Left lung (tissue), 4 donors: ENCODE measurements at regions not wholly inside any gene's neighbourhood (a gene's known extent, or its start where the extent isn't known, plus 50 kb on each side); places are given as distances from the start of the nearest gene placed in this dataset.

Experiments
- ATAC-seq: fragments of 200-7000 bp; cut with Tn5 transposase; one replicate; pipeline ENCODE4 v1.9.1; 2020; ENCODE audit warnings: moderate library complexity
- DNase-seq, 4 donors: peaks; one replicate each; pipeline ENCODE4 v3.0.0-alpha.2; 2013 to 2020
- H3K27ac ChIP-seq, 2 donors: fragments of 200-600 bp; sonication (generic) in 1 of 2; one replicate each; pipeline versions ENCODE4 v1.5.0 to v1.8.0; 2020 to 2021
- H3K27me3 ChIP-seq, 2 donors: fragments of 200-600 bp; sonication (generic) in 1 of 2; one replicate each; pipeline versions ENCODE4 v1.5.0 to v1.8.0; 2020 to 2021
- H3K36me3 ChIP-seq, 2 donors: fragments of 200-600 bp; sonication (generic) in 1 of 2; one replicate each; pipeline versions ENCODE4 v1.5.0 to v1.8.0; 2020 to 2021
- H3K4me1 ChIP-seq, 2 donors: fragments of 200-600 bp; one replicate each; pipeline ENCODE4 v1.8.0; 2021
- H3K4me3 ChIP-seq, 2 donors: fragments of 200-600 bp; sonication (generic) in 1 of 2; one replicate each; pipeline versions ENCODE4 v1.5.0 to v1.8.0; 2020 to 2021; ENCODE audit warnings: mild to moderate bottlenecking in 1 of 2
- H3K9me3 ChIP-seq, 2 donors: fragments of 200-600 bp; sonication (generic) in 1 of 2; one replicate each; pipeline versions ENCODE4 v1.5.0 to v1.8.0; 2020 to 2021
- intact Hi-C, 2 donors: fragments of 100-400 bp; cut with DNase I; formaldehyde crosslinking; loops; one replicate each; pipeline versions ENCODE4 v1.11.2 to v1.14.2; 2022
- TF ChIP-seq, protein P1 (sequence below), 2 donors: fragments of 200-600 bp; sonication (generic) in 1 of 2; IDR thresholded peaks; one replicate each; pipeline versions ENCODE4 v1.5.0 to v1.8.0; 2021; ENCODE audit warnings: antibody characterized with exemption in 2 of 2
- donor health status: DM: no; HTN: yes; CAD: no.
- donor health status: DM: no; HTN: no; CAD: no.

DNA sequence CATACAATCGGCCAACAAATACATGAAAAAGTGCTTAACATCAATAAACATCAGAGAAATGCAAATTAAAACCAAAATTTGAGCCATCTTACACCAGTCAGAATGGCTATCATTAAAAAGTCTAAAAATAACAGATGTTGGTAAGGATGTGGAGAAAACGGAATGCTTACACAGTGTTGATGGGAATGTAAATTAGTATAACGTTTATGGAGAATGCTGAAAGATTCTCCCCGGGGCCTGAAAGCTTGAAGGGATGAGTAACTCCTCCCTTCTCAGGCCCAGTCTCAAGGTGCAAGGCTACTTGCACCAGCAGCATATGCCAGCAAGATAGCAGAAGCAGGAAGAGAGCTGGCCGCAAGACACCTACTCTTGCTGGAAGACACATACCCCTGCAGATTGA, 123.7 kb upstream of the NLGN1 start:
- ATAC-seq = no peak
- Histone ChIP-seq H3K27ac (no peak overlapping the region), H3K4me1 (no peaks in the 10 kb centered on the region), H3K9me3 (peaks cover 0 to 13% of the 10 kb centered on the region in 2 donors), H3K4me3 (no peak overlapping the region), H3K36me3 (no peaks in the 10 kb centered on the region), H3K27me3 (no peaks in the 10 kb centered on the region)
- TF ChIP-seq, protein P1, sequence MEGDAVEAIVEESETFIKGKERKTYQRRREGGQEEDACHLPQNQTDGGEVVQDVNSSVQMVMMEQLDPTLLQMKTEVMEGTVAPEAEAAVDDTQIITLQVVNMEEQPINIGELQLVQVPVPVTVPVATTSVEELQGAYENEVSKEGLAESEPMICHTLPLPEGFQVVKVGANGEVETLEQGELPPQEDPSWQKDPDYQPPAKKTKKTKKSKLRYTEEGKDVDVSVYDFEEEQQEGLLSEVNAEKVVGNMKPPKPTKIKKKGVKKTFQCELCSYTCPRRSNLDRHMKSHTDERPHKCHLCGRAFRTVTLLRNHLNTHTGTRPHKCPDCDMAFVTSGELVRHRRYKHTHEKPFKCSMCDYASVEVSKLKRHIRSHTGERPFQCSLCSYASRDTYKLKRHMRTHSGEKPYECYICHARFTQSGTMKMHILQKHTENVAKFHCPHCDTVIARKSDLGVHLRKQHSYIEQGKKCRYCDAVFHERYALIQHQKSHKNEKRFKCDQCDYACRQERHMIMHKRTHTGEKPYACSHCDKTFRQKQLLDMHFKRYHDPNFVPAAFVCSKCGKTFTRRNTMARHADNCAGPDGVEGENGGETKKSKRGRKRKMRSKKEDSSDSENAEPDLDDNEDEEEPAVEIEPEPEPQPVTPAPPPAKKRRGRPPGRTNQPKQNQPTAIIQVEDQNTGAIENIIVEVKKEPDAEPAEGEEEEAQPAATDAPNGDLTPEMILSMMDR (IDR thresholded peaks at IDR 0.05) = no peak
- intact Hi-C loops = no loop called here
- DNase-seq = no peak

DNA sequence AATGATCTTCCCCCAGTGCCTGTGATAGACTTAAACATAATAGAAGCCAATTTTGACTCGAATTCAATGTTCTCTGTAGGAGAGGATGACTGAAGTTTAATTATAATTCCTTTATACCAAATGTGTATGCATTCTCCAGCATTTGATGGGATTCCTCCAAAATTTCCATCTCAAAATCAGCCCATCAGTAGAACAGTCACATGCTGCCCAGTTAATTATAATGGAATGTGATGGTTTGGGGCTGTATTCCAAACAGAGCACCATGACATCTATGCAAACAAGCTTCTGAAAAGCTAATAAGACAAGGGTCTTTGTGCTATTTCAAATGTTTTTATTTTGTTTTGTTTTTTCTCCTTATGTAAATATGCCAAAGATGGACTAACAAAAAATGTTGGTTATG, 127.7 kb upstream of the SPATA16 start:
- no peak overlapping the region for H3K27ac ChIP-seq
- intact Hi-C loops = no loop called here
- no peaks in the 10 kb centered on the region for H3K4me1 ChIP-seq
- DNase-seq (peak in 2 of 4 donors; percentile 71 to 78), ATAC-seq (no peak)
- H3K9me3 ChIP-seq = no peaks in the 10 kb centered on the region
- H3K4me3 ChIP-seq = no peak overlapping the region
- TF ChIP-seq, protein P1 (IDR thresholded peaks at IDR 0.05) = no peak
- H3K27me3 ChIP-seq = no peaks in the 10 kb centered on the region
- H3K36me3 ChIP-seq = no peaks in the 10 kb centered on the region

DNA sequence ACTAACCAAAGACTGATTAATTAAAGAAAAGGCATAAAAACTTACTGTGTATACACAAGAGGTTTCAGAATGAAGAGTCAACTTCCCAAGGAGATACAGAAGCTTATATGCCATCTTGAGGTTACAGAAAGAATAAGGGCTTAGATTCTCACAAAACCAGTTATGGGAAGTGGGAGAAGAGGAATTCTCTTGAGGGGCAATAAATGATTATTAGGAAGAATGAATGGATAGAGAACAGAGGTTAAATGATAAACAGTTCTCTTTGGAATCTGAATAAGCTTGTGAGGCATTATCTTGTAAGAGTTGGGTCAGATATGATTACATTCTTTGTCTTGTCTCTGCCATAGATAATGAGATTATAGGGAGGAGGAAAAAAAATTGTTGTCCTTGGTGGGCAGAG, 126.7 kb upstream of the SPATA16 start:
- Histone ChIP-seq H3K36me3 (no peaks in the 10 kb centered on the region), H3K4me3 (no peak overlapping the region), H3K4me1 (no peaks in the 10 kb centered on the region), H3K27me3 (no peaks in the 10 kb centered on the region), H3K9me3 (no peaks in the 10 kb centered on the region), H3K27ac (no peak overlapping the region)
- DNase-seq (no peak), ATAC-seq (no peak)
- intact Hi-C loops = no loop called here
- TF ChIP-seq, protein P1 (IDR thresholded peaks at IDR 0.05) = no peak

DNA sequence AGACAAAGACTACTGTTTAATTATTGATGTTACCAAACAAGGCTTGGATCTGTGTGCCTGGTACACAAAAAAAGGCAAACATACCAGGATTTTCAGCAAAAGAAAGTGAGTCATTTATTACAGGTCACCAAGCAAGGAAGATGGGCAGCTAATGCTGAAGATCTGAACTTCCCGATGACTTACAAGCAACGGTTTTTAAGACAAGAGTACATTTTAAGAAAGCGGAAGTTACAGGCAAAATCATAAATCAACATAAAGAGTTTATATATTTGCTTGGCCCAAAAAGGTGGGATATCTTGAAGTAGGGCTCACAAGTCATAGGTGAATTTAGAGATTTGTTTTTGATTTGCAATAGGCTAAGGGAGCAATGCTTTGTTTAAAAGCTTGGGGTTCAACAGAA, 125.4 kb upstream of the SPATA16 start:
- DNase-seq (no peak), ATAC-seq (no peak)
- TF ChIP-seq, protein P1 (IDR thresholded peaks at IDR 0.05) = no peak
- Histone ChIP-seq H3K4me1 (no peaks in the 10 kb centered on the region), H3K9me3 (no peaks in the 10 kb centered on the region), H3K36me3 (no peaks in the 10 kb centered on the region), H3K4me3 (no peak overlapping the region), H3K27me3 (no peaks in the 10 kb centered on the region), H3K27ac (no peak overlapping the region)
- intact Hi-C loops = no loop called here

DNA sequence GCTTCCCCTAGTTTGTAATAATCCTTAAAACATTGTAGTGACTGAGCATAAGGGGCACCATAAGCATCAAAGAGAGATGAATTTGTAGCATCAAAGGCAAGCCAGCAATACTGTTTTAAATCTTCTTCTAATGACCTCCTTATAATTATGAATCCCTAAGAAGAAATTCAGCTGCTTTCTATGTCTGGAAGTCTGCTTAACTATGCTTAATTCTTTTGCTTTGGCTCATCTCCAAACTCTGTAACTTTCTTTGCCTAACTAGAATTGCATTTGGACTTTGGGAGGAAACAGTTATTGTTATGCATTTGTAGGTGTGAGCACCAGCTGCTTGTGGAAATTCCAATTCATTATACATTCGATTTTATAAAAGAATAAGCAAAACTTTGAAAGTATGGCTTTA, 117.7 kb upstream of the SPATA16 start:
- Histone ChIP-seq H3K4me1 (no peaks in the 10 kb centered on the region), H3K36me3 (no peaks in the 10 kb centered on the region), H3K9me3 (peaks cover 0 to 5% of the 10 kb centered on the region in 2 donors), H3K27ac (no peak overlapping the region), H3K4me3 (no peak overlapping the region), H3K27me3 (no peaks in the 10 kb centered on the region)
- intact Hi-C loops = no loop called here
- ATAC-seq (no peak), DNase-seq (peak in 2 of 4 donors; percentile 47 to 64)
- TF ChIP-seq, protein P1 (IDR thresholded peaks at IDR 0.05) = no peak
